ENCODE measurements at regions not wholly inside any gene's neighbourhood (a gene's known extent, or its start where the extent isn't known, plus 50 kb on each side); places are given as distances from the start of the nearest gene placed in this dataset.

GRCh38 chr15:26438718-26439117 lies 334.1 kb downstream of the GABRB3 start:
- no peaks in the 10 kb centered on the region for H3K4me1 ChIP-seq (ENCODE audit: control insufficient read depth, low read depth, low read length)
- H3K9me3 ChIP-seq (ENCODE audit: control insufficient read depth, low read depth, low read length) = no peaks in the 10 kb centered on the region
- no peak overlapping the region for H3K27ac ChIP-seq (ENCODE audit: low read length)
- no peaks in the 10 kb centered on the region for H3K36me3 ChIP-seq (ENCODE audit: control insufficient read depth, low read depth, low read length)
- no peak overlapping the region for H3K4me3 ChIP-seq (ENCODE audit: low read length)
- no peaks in the 10 kb centered on the region for H3K27me3 ChIP-seq (ENCODE audit: control insufficient read depth, insufficient read depth, low read length)
- no peak overlapping the region for H3K9ac ChIP-seq (ENCODE audit: low read length)

GRCh38 chr15:26438316-26438715 lies 334.6 kb downstream of the GABRB3 start:
- Histone ChIP-seq H3K4me3 (ENCODE audit: low read length) (no peak overlapping the region), H3K27me3 (ENCODE audit: control insufficient read depth, insufficient read depth, low read length) (no peaks in the 10 kb centered on the region), H3K27ac (ENCODE audit: low read length) (no peak overlapping the region)

GRCh38 chr15:26433818-26434217 lies 339.0 kb downstream of the GABRB3 start:
- Histone ChIP-seq H3K4me1 (ENCODE audit: control insufficient read depth, low read depth, low read length) (no peaks in the 10 kb centered on the region), H3K36me3 (ENCODE audit: control insufficient read depth, low read depth, low read length) (no peaks in the 10 kb centered on the region)

More at GRCh38 chr15:26438316-26438715, 334.6 kb downstream of the GABRB3 start:
- no peaks in the 10 kb centered on the region for H3K36me3 ChIP-seq (ENCODE audit: control insufficient read depth, low read depth, low read length)
- H3K9me3 ChIP-seq (ENCODE audit: control insufficient read depth, low read depth, low read length) = no peaks in the 10 kb centered on the region
- no peak overlapping the region for H3K9ac ChIP-seq (ENCODE audit: low read length)
- H3K4me1 ChIP-seq (ENCODE audit: control insufficient read depth, low read depth, low read length) = no peaks in the 10 kb centered on the region

DNA sequence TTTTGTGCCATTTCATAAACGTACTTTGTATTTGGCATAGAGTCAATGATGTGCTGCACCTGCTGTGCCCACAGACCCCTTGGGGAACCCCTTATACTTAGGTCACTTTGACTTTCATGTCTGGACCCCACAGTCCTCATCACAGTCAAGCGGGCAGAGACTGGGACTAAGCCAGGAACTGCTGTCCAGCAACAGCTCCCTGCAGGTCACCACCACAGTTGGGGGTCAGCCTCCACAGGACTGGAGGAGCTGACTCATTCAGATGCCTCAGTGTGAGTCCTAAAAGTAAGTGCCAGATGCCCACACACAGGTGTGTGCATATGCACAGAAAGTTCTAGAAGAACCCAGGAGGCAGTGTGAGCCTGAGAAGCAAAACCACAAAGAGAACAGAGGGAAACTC lies 339.8 kb downstream of the GABRB3 start:
- Histone ChIP-seq H3K27me3 (ENCODE audit: control insufficient read depth, insufficient read depth, low read length) (no peaks in the 10 kb centered on the region), H3K9me3 (ENCODE audit: control insufficient read depth, low read depth, low read length) (no peaks in the 10 kb centered on the region), H3K4me3 (ENCODE audit: low read length) (no peak overlapping the region), H3K36me3 (ENCODE audit: control insufficient read depth, low read depth, low read length) (no peaks in the 10 kb centered on the region), H3K27ac (ENCODE audit: low read length) (no peak overlapping the region), H3K4me1 (ENCODE audit: control insufficient read depth, low read depth, low read length) (no peaks in the 10 kb centered on the region), H3K9ac (ENCODE audit: low read length) (no peak overlapping the region)

More at GRCh38 chr15:26433818-26434217, 339.0 kb downstream of the GABRB3 start:
- Histone ChIP-seq H3K27me3 (ENCODE audit: control insufficient read depth, insufficient read depth, low read length) (no peaks in the 10 kb centered on the region), H3K27ac (ENCODE audit: low read length) (no peak overlapping the region), H3K9ac (ENCODE audit: low read length) (no peak overlapping the region), H3K4me3 (ENCODE audit: low read length) (no peak overlapping the region), H3K9me3 (ENCODE audit: control insufficient read depth, low read depth, low read length) (no peaks in the 10 kb centered on the region)

GRCh38 chr15:26421065-26421464 lies 351.8 kb downstream of the GABRB3 start:
- H3K4me1 ChIP-seq (ENCODE audit: control insufficient read depth, low read depth, low read length) = no peaks in the 10 kb centered on the region
- H3K27me3 ChIP-seq (ENCODE audit: control insufficient read depth, insufficient read depth, low read length) = no peaks in the 10 kb centered on the region
- H3K27ac ChIP-seq (ENCODE audit: low read length) = no peak overlapping the region
- H3K9me3 ChIP-seq (ENCODE audit: control insufficient read depth, low read depth, low read length) = peaks cover 7% of the 10 kb centered on the region
- H3K9ac ChIP-seq (ENCODE audit: low read length) = no peak overlapping the region
- H3K4me3 ChIP-seq (ENCODE audit: low read length) = no peak overlapping the region
- no peaks in the 10 kb centered on the region for H3K36me3 ChIP-seq (ENCODE audit: control insufficient read depth, low read depth, low read length)

- Histone ChIP-seq H3K9me3 (ENCODE audit: control insufficient read depth, low read depth, low read length) (no peaks in the 10 kb centered on the region), H3K4me1 (ENCODE audit: control insufficient read depth, low read depth, low read length) (no peaks in the 10 kb centered on the region), H3K36me3 (ENCODE audit: control insufficient read depth, low read depth, low read length) (no peaks in the 10 kb centered on the region), H3K27ac (ENCODE audit: low read length) (no peak overlapping the region), H3K27me3 (ENCODE audit: control insufficient read depth, insufficient read depth, low read length) (no peaks in the 10 kb centered on the region), H3K9ac (ENCODE audit: low read length) (no peak overlapping the region), H3K4me3 (ENCODE audit: low read length) (no peak overlapping the region)
Measured at GRCh38 chr15:26395624-26396023, 377.2 kb downstream of the GABRB3 start.

DNA sequence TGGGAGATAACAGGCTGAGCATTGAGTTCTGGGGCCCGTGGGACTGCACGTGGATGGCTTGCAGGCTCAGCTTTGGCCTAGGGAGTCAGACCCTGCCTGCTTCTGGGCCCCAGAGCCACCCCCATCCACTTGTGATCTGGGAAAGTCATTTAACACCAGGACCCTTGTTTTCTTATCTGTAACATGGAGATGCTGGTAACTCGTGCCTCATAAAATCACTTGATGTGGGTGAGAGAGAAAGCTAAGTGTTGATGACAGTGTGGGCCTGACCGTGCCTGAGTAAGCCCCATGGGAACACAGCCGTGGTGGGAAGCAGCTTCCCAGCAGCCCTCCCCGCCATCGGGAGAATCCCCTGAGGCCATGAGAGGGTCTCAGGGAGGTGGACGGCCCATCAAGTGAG lies 378.1 kb downstream of the GABRB3 start:
- H3K27ac ChIP-seq (ENCODE audit: low read length) = no peak overlapping the region
- no peak overlapping the region for H3K4me3 ChIP-seq (ENCODE audit: low read length)
- no peak overlapping the region for H3K9ac ChIP-seq (ENCODE audit: low read length)
- H3K4me1 ChIP-seq (ENCODE audit: control insufficient read depth, low read depth, low read length) = no peaks in the 10 kb centered on the region
- H3K9me3 ChIP-seq (ENCODE audit: control insufficient read depth, low read depth, low read length) = no peaks in the 10 kb centered on the region
- no peaks in the 10 kb centered on the region for H3K27me3 ChIP-seq (ENCODE audit: control insufficient read depth, insufficient read depth, low read length)
- H3K36me3 ChIP-seq (ENCODE audit: control insufficient read depth, low read depth, low read length) = no peaks in the 10 kb centered on the region

- H3K27ac ChIP-seq (ENCODE audit: low read length) = no peak overlapping the region
Measured at GRCh38 chr15:26392956-26393355, 379.9 kb downstream of the GABRB3 start.

GRCh38 chr15:26391567-26392194 lies 381.2 kb downstream of the GABRB3 start:
- Histone ChIP-seq H3K4me3 (ENCODE audit: low read length) (no peak overlapping the region), H3K27ac (ENCODE audit: low read length) (no peak overlapping the region), H3K9me3 (ENCODE audit: control insufficient read depth, low read depth, low read length) (no peaks in the 10 kb centered on the region), H3K4me1 (ENCODE audit: control insufficient read depth, low read depth, low read length) (no peaks in the 10 kb centered on the region), H3K27me3 (ENCODE audit: control insufficient read depth, insufficient read depth, low read length) (no peaks in the 10 kb centered on the region), H3K9ac (ENCODE audit: low read length) (no peak overlapping the region), H3K36me3 (ENCODE audit: control insufficient read depth, low read depth, low read length) (no peaks in the 10 kb centered on the region)

More at GRCh38 chr15:26392956-26393355, 379.9 kb downstream of the GABRB3 start:
- Histone ChIP-seq H3K4me3 (ENCODE audit: low read length) (no peak overlapping the region), H3K4me1 (ENCODE audit: control insufficient read depth, low read depth, low read length) (no peaks in the 10 kb centered on the region), H3K27me3 (ENCODE audit: control insufficient read depth, insufficient read depth, low read length) (no peaks in the 10 kb centered on the region), H3K36me3 (ENCODE audit: control insufficient read depth, low read depth, low read length) (no peaks in the 10 kb centered on the region), H3K9ac (ENCODE audit: low read length) (no peak overlapping the region), H3K9me3 (ENCODE audit: control insufficient read depth, low read depth, low read length) (no peaks in the 10 kb centered on the region)

- Histone ChIP-seq H3K4me3 (ENCODE audit: low read length) (no peak overlapping the region), H3K9me3 (ENCODE audit: control insufficient read depth, low read depth, low read length) (no peaks in the 10 kb centered on the region), H3K27ac (ENCODE audit: low read length) (no peak overlapping the region), H3K4me1 (ENCODE audit: control insufficient read depth, low read depth, low read length) (no peaks in the 10 kb centered on the region), H3K9ac (ENCODE audit: low read length) (no peak overlapping the region), H3K36me3 (ENCODE audit: control insufficient read depth, low read depth, low read length) (no peaks in the 10 kb centered on the region), H3K27me3 (ENCODE audit: control insufficient read depth, insufficient read depth, low read length) (no peaks in the 10 kb centered on the region)
Measured at GRCh38 chr15:26382444-26383072, 390.3 kb downstream of the GABRB3 start.

GRCh38 chr15:26378304-26378703 lies 394.6 kb downstream of the GABRB3 start:
- Histone ChIP-seq H3K4me1 (ENCODE audit: control insufficient read depth, low read depth, low read length) (no peaks in the 10 kb centered on the region), H3K9me3 (ENCODE audit: control insufficient read depth, low read depth, low read length) (no peaks in the 10 kb centered on the region), H3K27ac (ENCODE audit: low read length) (no peak overlapping the region), H3K9ac (ENCODE audit: low read length) (no peak overlapping the region), H3K36me3 (ENCODE audit: control insufficient read depth, low read depth, low read length) (no peaks in the 10 kb centered on the region), H3K4me3 (ENCODE audit: low read length) (no peak overlapping the region), H3K27me3 (ENCODE audit: control insufficient read depth, insufficient read depth, low read length) (no peaks in the 10 kb centered on the region)

- no peaks in the 10 kb centered on the region for H3K9me3 ChIP-seq (ENCODE audit: control insufficient read depth, low read depth, low read length)
- no peak overlapping the region for H3K9ac ChIP-seq (ENCODE audit: low read length)
- H3K4me3 ChIP-seq (ENCODE audit: low read length) = no peak overlapping the region
- no peaks in the 10 kb centered on the region for H3K36me3 ChIP-seq (ENCODE audit: control insufficient read depth, low read depth, low read length)
- no peaks in the 10 kb centered on the region for H3K27me3 ChIP-seq (ENCODE audit: control insufficient read depth, insufficient read depth, low read length)
- no peak overlapping the region for H3K27ac ChIP-seq (ENCODE audit: low read length)
- H3K4me1 ChIP-seq (ENCODE audit: control insufficient read depth, low read depth, low read length) = peaks cover 6% of the 10 kb centered on the region
Measured at GRCh38 chr15:26376243-26376642, 396.6 kb downstream of the GABRB3 start.
